CD4-positive, alpha-beta T cell treated with Interferon alpha-2 for 1 hour (primary cell): ENCODE measurements at regions not wholly inside any gene's neighbourhood (a gene's known extent, or its start where the extent isn't known, plus 50 kb on each side); places are given as distances from the start of the nearest gene placed in this dataset.
A peak's percentile ranks its signal among the peaks of the same experiment; 100 is the strongest.
"Not testable (repeated sequence)": the region's sequence is repeated elsewhere in the genome, so short reads cannot be mapped to it uniquely, and the experiment has no call there.

Experiments
- DNase-seq, 2 donors: peaks; one replicate each; pipeline ENCODE4 v3.0.0-alpha.2; 2020 to 2022

GRCh38 chr6:68139130-68139529 lies 496.0 kb upstream of the ADGRB3 start:
- DNase-seq = no peak

GRCh38 chr6:68134796-68135195 lies 500.3 kb upstream of the ADGRB3 start:
- no peak for DNase-seq

- no peak for DNase-seq
Measured at GRCh38 chr6:68128211-68128610, 506.9 kb upstream of the ADGRB3 start.

GRCh38 chr6:68127074-68127473 lies 508.0 kb upstream of the ADGRB3 start:
- DNase-seq = no peak

GRCh38 chr6:68126089-68126749 lies 508.9 kb upstream of the ADGRB3 start:
- DNase-seq = no peak

- DNase-seq = not testable (repeated sequence)
Measured at GRCh38 chr6:68122975-68123374, 512.1 kb upstream of the ADGRB3 start.

- DNase-seq = no peak
Measured at GRCh38 chr6:68122032-68122431, 513.0 kb upstream of the ADGRB3 start.

GRCh38 chr6:68120954-68121353 lies 514.1 kb upstream of the ADGRB3 start:
- not testable (repeated sequence) for DNase-seq

- no peak for DNase-seq
Measured at GRCh38 chr6:68114463-68115047, 520.5 kb upstream of the ADGRB3 start.

GRCh38 chr6:68108233-68108835 lies 526.7 kb upstream of the ADGRB3 start:
- DNase-seq = no peak

- DNase-seq = no peak
Measured at GRCh38 chr6:68094070-68094469, 541.0 kb upstream of the ADGRB3 start.

- peak in 1 of 2 donors; percentile 5 for DNase-seq
Measured at GRCh38 chr6:68087399-68088133, 547.5 kb upstream of the ADGRB3 start.

- no peak for DNase-seq
Measured at GRCh38 chr6:68086199-68086598, 548.9 kb upstream of the ADGRB3 start.

- DNase-seq = not testable (repeated sequence)
Measured at GRCh38 chr6:68085599-68085998, 549.5 kb upstream of the ADGRB3 start.

- no peak for DNase-seq
Measured at GRCh38 chr6:68082086-68082485, 553.0 kb upstream of the ADGRB3 start.

GRCh38 chr6:68080074-68080473 lies 555.0 kb upstream of the ADGRB3 start:
- no peak for DNase-seq

- no peak for DNase-seq
Measured at GRCh38 chr6:68077661-68078060, 557.4 kb upstream of the ADGRB3 start.

- DNase-seq = no peak
Measured at GRCh38 chr6:68071740-68072139, 563.3 kb upstream of the ADGRB3 start.

GRCh38 chr6:68069921-68070710 lies 565.0 kb upstream of the ADGRB3 start:
- DNase-seq = no peak

GRCh38 chr6:68059899-68060298 lies 575.2 kb upstream of the ADGRB3 start:
- no peak for DNase-seq

- no peak for DNase-seq
Measured at GRCh38 chr6:68059261-68059660, 575.8 kb upstream of the ADGRB3 start.

GRCh38 chr6:68056596-68056995 lies 578.5 kb upstream of the ADGRB3 start:
- not testable (repeated sequence) for DNase-seq

- DNase-seq = no peak
Measured at GRCh38 chr6:68054756-68055155, 580.3 kb upstream of the ADGRB3 start.
